ENCODE measurements at regions not wholly inside any gene's neighbourhood (a gene's known extent, or its start where the extent isn't known, plus 50 kb on each side); places are given as distances from the start of the nearest gene placed in this dataset.

GRCh38 chr14:55898938-55899337, 219.3 kb upstream of the PELI2 start:
- no peaks in the 10 kb centered on the region for H3K9me3 ChIP-seq (ENCODE audit: control extremely low read depth in 1 of 3, control insufficient read depth in 2 of 3, insufficient read depth in 1 of 3, low read length in 2 of 3)
- ATAC-seq (ENCODE audit: low read depth), result no peak
- H3K27ac ChIP-seq (ENCODE audit: low read length in 2 of 2), result no peak overlapping the region
- H3K9ac ChIP-seq (ENCODE audit: low read length), result no peak overlapping the region
- Mint-ChIP-seq H3K9me3 (ENCODE audit: insufficient read depth) (no peaks in the 10 kb centered on the region), H3K4me1 (no peaks in the 10 kb centered on the region), H3K27me3 (no peaks in the 10 kb centered on the region), H3K4me3 (no peak overlapping the region), H3K27ac (no peak overlapping the region)
- POLR2A ChIA-PET, result no interaction called here
- no peaks in the 10 kb centered on the region for H3K4me1 ChIP-seq (ENCODE audit: control insufficient read depth in 2 of 2, insufficient read depth in 2 of 2, low read length in 2 of 2)
- H3K27me3 ChIP-seq (replicated peaks in 1 of 4; ENCODE audit: control extremely low read depth in 1 of 4, control insufficient read depth in 3 of 4, insufficient read depth in 4 of 4, low read length in 3 of 4), result no peaks in the 10 kb centered on the region
- no peak for DNase-seq
- H3K36me3 ChIP-seq (replicated peaks in 1 of 2; ENCODE audit: control extremely low read depth in 1 of 2, control insufficient read depth in 1 of 2, extremely low read depth in 1 of 2, insufficient read depth in 2 of 2, low read length in 1 of 2), result no peaks in the 10 kb centered on the region
- intact Hi-C loops (cut with micrococcal nuclease), result no loop called here
- H3K4me3 ChIP-seq (ENCODE audit: control extremely low read depth in 1 of 5, extremely low read depth in 1 of 5, insufficient read depth in 1 of 5, low read depth in 2 of 5, low read length in 4 of 5), result no peak overlapping the region
- no CpG with 5 or more reads among the region's 1 CpG for WGBS (ENCODE audit: insufficient coverage)
- no peak overlapping the region for H3K4me2 ChIP-seq (replicated peaks; ENCODE audit: low read depth, low read length, poor library complexity, severe bottlenecking)
- CTCF ChIA-PET, result no interaction called here
- H4K20me1 ChIP-seq (ENCODE audit: control insufficient read depth, insufficient read depth, low read length, poor library complexity, severe bottlenecking), result no peaks in the 10 kb centered on the region
- TF ChIP-seq EZH2 (IDR thresholded peaks at IDR 0.05; ENCODE audit: borderline replicate concordance, insufficient read depth, low read depth, low read length, poor library complexity, severe bottlenecking), result no peak
- TF ChIP-seq, protein P1, sequence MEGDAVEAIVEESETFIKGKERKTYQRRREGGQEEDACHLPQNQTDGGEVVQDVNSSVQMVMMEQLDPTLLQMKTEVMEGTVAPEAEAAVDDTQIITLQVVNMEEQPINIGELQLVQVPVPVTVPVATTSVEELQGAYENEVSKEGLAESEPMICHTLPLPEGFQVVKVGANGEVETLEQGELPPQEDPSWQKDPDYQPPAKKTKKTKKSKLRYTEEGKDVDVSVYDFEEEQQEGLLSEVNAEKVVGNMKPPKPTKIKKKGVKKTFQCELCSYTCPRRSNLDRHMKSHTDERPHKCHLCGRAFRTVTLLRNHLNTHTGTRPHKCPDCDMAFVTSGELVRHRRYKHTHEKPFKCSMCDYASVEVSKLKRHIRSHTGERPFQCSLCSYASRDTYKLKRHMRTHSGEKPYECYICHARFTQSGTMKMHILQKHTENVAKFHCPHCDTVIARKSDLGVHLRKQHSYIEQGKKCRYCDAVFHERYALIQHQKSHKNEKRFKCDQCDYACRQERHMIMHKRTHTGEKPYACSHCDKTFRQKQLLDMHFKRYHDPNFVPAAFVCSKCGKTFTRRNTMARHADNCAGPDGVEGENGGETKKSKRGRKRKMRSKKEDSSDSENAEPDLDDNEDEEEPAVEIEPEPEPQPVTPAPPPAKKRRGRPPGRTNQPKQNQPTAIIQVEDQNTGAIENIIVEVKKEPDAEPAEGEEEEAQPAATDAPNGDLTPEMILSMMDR (IDR thresholded peaks at IDR 0.05), result no peak
- H2AFZ ChIP-seq (ENCODE audit: insufficient read depth, low read depth, low read length, poor library complexity, severe bottlenecking), result no peak overlapping the region
- no peaks in the 10 kb centered on the region for H3K79me2 ChIP-seq (ENCODE audit: control insufficient read depth, insufficient read depth, low read length)

DNA sequence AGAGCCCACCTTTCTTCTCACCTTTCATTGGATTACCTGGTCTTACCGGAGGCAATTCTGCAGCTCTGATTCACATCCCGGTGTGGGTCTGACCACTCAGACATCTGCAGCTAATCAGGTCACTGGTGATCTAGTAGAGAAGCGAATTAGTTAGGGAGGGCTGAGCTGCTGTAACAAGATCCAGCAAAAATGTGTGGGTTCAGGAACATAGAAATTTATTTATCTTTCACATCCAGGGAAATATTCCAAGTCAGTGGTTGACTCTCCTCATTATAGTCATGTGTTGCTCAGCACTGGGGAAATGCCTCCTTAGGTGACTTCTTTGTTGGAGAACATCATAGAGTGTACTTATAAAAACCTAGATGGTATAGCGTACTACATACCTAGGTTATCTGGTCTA, 218.7 kb upstream of the PELI2 start:
- Histone ChIP-seq H2AFZ (ENCODE audit: insufficient read depth, low read depth, low read length, poor library complexity, severe bottlenecking) (no peak overlapping the region), H4K20me1 (ENCODE audit: control insufficient read depth, insufficient read depth, low read length, poor library complexity, severe bottlenecking) (no peaks in the 10 kb centered on the region), H3K9ac (ENCODE audit: low read length) (no peak overlapping the region), H3K79me2 (ENCODE audit: control insufficient read depth, insufficient read depth, low read length) (no peaks in the 10 kb centered on the region), H3K27me3 (replicated peaks in 1 of 4; ENCODE audit: control extremely low read depth in 1 of 4, control insufficient read depth in 3 of 4, insufficient read depth in 4 of 4, low read length in 3 of 4) (no peaks in the 10 kb centered on the region), H3K36me3 (replicated peaks in 1 of 2; ENCODE audit: control extremely low read depth in 1 of 2, control insufficient read depth in 1 of 2, extremely low read depth in 1 of 2, insufficient read depth in 2 of 2, low read length in 1 of 2) (no peaks in the 10 kb centered on the region), H3K27ac (ENCODE audit: low read length in 2 of 2) (no peak overlapping the region), H3K4me2 (replicated peaks; ENCODE audit: low read depth, low read length, poor library complexity, severe bottlenecking) (no peak overlapping the region), H3K9me3 (ENCODE audit: control extremely low read depth in 1 of 3, control insufficient read depth in 2 of 3, insufficient read depth in 1 of 3, low read length in 2 of 3) (no peaks in the 10 kb centered on the region), H3K4me3 (ENCODE audit: control extremely low read depth in 1 of 5, extremely low read depth in 1 of 5, insufficient read depth in 1 of 5, low read depth in 2 of 5, low read length in 4 of 5) (no peak overlapping the region), H3K4me1 (ENCODE audit: control insufficient read depth in 2 of 2, insufficient read depth in 2 of 2, low read length in 2 of 2) (no peaks in the 10 kb centered on the region)
- DNase-seq (no peak), ATAC-seq (ENCODE audit: low read depth) (no peak)
- no peak overlapping the region for H3K27ac Mint-ChIP-seq
- no peaks in the 10 kb centered on the region for H3K27me3 Mint-ChIP-seq
- H3K4me1 Mint-ChIP-seq, result no peaks in the 10 kb centered on the region
- TF ChIP-seq EZH2 (IDR thresholded peaks at IDR 0.05; ENCODE audit: borderline replicate concordance, insufficient read depth, low read depth, low read length, poor library complexity, severe bottlenecking), result no peak
- TF ChIP-seq, protein P1 (IDR thresholded peaks at IDR 0.05), result no peak
- ChIA-PET POLR2A (no interaction called here), CTCF (no interaction called here)
- WGBS (ENCODE audit: insufficient coverage), result 100% methylated on average over 2 of the region's 4 CpGs
- no peak overlapping the region for H3K4me3 Mint-ChIP-seq
- no peaks in the 10 kb centered on the region for H3K9me3 Mint-ChIP-seq (ENCODE audit: insufficient read depth)
- intact Hi-C loops (cut with micrococcal nuclease), result no loop called here

Data from B cell (primary cell).